ENCODE measurements at regions not wholly inside any gene's neighbourhood (a gene's known extent, or its start where the extent isn't known, plus 50 kb on each side); places are given as distances from the start of the nearest gene placed in this dataset.

GRCh38 chr1:227454686-227455085 is 108.7 kb upstream of the ZNF678 start:
- DNase-seq (ENCODE audit: low read depth, low spot score) (no peak), ATAC-seq (no peak)
- Histone ChIP-seq H4K20me1 (ENCODE audit: insufficient read depth) (no peaks in the 10 kb centered on the region), H3K27me3 (ENCODE audit: insufficient read depth, low read length) (peaks cover 7% of the 10 kb centered on the region; the same call in 1 of the 2 replicates), H2AFZ (ENCODE audit: low read depth, low read length, poor library complexity, severe bottlenecking) (no peak overlapping the region), H3K4me3 (replicated peaks in 1 of 2; ENCODE audit: low read depth in 1 of 2, low read length in 2 of 2) (no peak overlapping the region), H3K27ac (ENCODE audit: low read depth, low read length) (no peak overlapping the region), H3K79me2 (ENCODE audit: insufficient read depth, low read length) (no peaks in the 10 kb centered on the region), H3K9me3 (ENCODE audit: control insufficient read depth in 1 of 2, insufficient read depth in 1 of 2, low read depth in 1 of 2, low read length in 2 of 2) (no peaks in the 10 kb centered on the region), H3K9me2 (ENCODE audit: insufficient read depth) (no peaks in the 10 kb centered on the region), H3K4me1 (ENCODE audit: control insufficient read depth in 1 of 2, insufficient read depth in 2 of 2, low read length in 2 of 2) (no peaks in the 10 kb centered on the region), H3K36me3 (ENCODE audit: control insufficient read depth in 1 of 2, insufficient read depth in 2 of 2, low read length in 2 of 2) (no peaks in the 10 kb centered on the region), H3K9ac (ENCODE audit: low read length) (no peak overlapping the region), H3K4me2 (ENCODE audit: low read length) (no peak overlapping the region)
- RAD21 ChIA-PET (ENCODE audit: low non-redundant PET in 1 of 2, low total read pairs in 2 of 2, uncharacterized antibody in 2 of 2, unreplicated experiment in 2 of 2): no interaction called here
- no TSS peak for BruUV-seq (replicated peaks)
- POLR2A ChIA-PET: no interaction called here
- intact Hi-C loops (cut with micrococcal nuclease): no loop called here
- no peak for TF ChIP-seq REST (IDR thresholded peaks at IDR 0.05; ENCODE audit: low read depth)
- TF ChIP-seq CEBPB (IDR thresholded peaks at IDR 0.05; ENCODE audit: low read depth): no peak
- TF ChIP-seq ELF1 (IDR thresholded peaks at IDR 0.05; ENCODE audit: borderline replicate concordance, low read depth): no peak
- TF ChIP-seq EGR1 (IDR thresholded peaks at IDR 0.05; ENCODE audit: low read depth): no peak
- TF ChIP-seq POLR2AphosphoS5 (IDR thresholded peaks at IDR 0.05; ENCODE audit: low read depth, low read length): no peak
- no peak for TF ChIP-seq FOSL1 (IDR thresholded peaks at IDR 0.05; ENCODE audit: low read depth)
- TF ChIP-seq RAD21 (IDR thresholded peaks at IDR 0.05; ENCODE audit: low read depth): no peak
- TF ChIP-seq SRF (IDR thresholded peaks at IDR 0.05; ENCODE audit: low read depth): no peak
- TF ChIP-seq, protein P1, sequence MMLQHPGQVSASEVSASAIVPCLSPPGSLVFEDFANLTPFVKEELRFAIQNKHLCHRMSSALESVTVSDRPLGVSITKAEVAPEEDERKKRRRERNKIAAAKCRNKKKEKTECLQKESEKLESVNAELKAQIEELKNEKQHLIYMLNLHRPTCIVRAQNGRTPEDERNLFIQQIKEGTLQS (IDR thresholded peaks at IDR 0.05): no peak
- TF ChIP-seq SIN3A (IDR thresholded peaks at IDR 0.05; ENCODE audit: low read depth): no peak
- CTCF ChIA-PET: no interaction called here
